ENCODE measurements at regions not wholly inside any gene's neighbourhood (a gene's known extent, or its start where the extent isn't known, plus 50 kb on each side); places are given as distances from the start of the nearest gene placed in this dataset.
"Not testable (repeated sequence)": the region's sequence is repeated elsewhere in the genome, so short reads cannot be mapped to it uniquely, and the experiment has no call there.

DNA sequence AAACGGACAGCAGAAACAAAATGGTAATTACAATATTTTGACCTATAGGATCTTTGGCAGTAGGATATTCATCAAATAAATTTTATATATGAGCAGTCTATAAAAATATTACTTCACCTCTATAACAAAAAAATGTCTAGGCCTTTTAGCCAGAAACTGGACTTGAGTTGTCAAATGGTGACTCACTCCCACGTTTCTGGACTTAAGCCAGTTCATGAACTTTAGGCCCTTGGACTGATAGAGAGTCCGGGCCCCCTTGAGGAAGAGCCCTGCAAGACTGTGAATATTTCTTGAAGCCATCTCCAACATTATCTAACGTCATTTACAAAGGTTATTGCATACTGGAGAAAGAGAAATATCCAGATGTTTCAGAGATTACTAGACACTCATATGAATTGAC lies 106.8 kb upstream of the FAM47A start:
- DNase-seq = no peak

DNA sequence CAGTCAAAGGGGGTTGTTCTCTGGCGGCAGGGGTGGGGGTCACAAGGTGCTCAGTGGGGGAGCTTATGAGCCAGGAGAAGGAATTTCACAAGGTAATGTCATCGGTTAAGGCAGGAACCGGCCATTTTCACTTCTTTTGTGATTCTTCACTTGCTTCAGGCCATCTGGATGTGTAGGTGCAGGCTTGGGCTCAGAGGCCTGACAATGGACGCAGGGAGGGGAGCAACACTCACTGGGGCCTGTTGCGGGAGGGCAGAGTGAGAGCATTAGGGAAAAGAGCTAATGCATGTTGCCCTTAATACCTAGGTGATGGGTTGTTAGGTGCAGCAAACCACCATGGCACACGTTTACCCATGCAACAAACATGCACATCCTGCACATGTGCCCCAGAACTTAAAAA lies 98.0 kb upstream of the FAM47A start:
- DNase-seq = not testable (repeated sequence)

DNA sequence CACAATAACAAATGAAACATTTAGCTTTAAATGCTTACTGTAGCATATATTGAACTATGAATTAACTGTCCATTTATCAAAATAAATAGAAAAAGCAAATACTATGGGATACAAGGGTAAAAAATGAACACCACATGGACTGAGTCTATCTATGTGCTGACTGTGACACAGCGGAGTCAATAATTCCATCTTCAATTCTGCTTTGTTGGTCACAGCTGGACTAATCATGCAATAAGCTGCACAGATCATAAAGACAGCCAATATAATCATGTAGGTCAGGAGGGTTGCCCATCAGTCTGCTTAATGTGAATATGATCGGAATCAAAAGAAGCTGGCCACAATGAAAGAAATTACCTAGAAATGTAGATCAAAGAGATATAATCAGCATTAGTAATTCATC lies 95.7 kb upstream of the FAM47A start:
- no peak for DNase-seq

DNA sequence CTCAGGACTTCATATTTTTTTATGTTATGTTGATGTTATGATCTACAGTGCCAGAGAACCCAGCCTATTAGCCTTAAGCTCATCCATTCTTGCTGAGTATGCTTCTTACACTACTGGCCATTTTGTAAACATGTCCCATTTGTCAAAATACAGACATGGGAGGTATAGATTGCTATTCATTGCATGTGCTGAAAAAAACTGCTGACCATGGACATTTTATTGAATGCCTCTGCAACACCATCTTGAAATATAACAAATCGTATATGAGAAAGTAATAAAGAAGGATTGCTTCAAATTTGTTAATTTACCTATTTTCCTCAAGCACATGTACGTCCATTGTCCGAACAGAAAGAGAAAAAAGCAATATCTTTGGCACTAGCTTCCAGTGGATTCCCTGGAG lies 91.5 kb upstream of the FAM47A start:
- DNase-seq = no peak

DNA sequence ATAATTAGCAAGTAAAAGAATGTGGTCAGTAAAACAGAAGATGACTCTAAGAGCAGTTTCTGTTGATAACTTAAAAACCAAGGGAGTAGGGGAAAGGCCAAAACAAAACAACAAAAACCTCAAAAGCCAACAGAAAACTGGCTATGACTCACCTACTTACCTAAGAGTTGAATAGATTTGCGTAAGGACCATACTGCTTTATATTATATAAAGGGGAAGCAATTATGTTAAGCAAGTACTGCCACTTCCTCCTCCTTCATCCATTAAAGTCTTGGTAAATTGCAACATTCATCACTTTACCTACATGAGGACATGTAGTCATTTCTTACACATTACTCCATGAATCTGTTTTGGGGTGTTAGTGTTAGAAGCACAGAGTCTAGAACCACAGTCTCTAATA lies 85.9 kb upstream of the FAM47A start:
- DNase-seq = no peak

DNA sequence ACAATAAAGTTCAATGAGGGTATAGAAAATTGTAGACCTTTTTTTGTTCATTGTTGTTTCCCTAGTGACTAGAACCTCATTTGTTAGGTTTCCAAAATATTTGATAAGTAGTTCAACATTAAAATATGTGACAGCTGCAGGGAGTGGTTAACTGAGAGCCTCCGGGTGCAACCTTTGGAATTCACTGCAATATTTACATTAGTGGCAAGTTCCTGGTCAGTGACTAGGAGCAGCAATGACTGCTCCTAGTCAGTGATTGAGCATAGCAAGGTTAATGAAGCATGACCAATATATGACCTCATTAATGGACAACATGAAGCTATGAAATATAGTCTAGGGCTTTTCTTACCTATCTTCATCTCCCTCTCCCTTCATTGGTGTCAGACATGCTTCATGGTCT lies 65.8 kb upstream of the FAM47A start:
- no peak for DNase-seq
